CD14-positive monocyte (primary cell): ENCODE measurements at regions not wholly inside any gene's neighbourhood (a gene's known extent, or its start where the extent isn't known, plus 50 kb on each side); places are given as distances from the start of the nearest gene placed in this dataset.

Experiments
- DNase-seq, 3 donors: peaks; one replicate each; pipeline ENCODE4 v3.0.0-alpha.2; 2011 to 2022
- H2AFZ ChIP-seq: 2 replicates; pipeline ENCODE4 v1.6.0; 2012; ENCODE audit warnings: mild to moderate bottlenecking, low read depth, low read length, inconsistent platforms; ENCODE audit not compliant: insufficient read depth, poor library complexity, severe bottlenecking
- H3K27ac ChIP-seq, 2 donors: 1 replicate in 1 of 2; 2 replicates in 1 of 2; pipeline ENCODE4 v1.5.1; 2012 to 2013; ENCODE audit warnings: low read length in 2 of 2, control low read depth in 1 of 2, inconsistent platforms in 1 of 2, low read depth in 1 of 2, mild to moderate bottlenecking in 1 of 2
- H3K27me3 ChIP-seq, 2 donors: one replicate each; pipeline versions ENCODE4 v1.6.0 to v1.6.1; 2011 to 2013; ENCODE audit warnings: low read length in 2 of 2; ENCODE audit not compliant: control insufficient read depth in 2 of 2, insufficient read depth in 2 of 2
- H3K36me3 ChIP-seq, 2 donors: replicated peaks in 1 of 2; 1 replicate in 1 of 2; 2 replicates in 1 of 2; pipeline versions ENCODE4 v1.5.1 to v1.6.1; 2012 to 2013; ENCODE audit warnings: low read length in 2 of 2, control low read depth in 1 of 2, inconsistent platforms in 1 of 2, mild to moderate bottlenecking in 1 of 2; ENCODE audit not compliant: insufficient read depth in 2 of 2, control insufficient read depth in 1 of 2
- H3K4me1 ChIP-seq, 2 donors: 1 replicate in 1 of 2; 2 replicates in 1 of 2; pipeline versions ENCODE4 v1.5.1 to v1.6.1; 2012 to 2013; ENCODE audit warnings: low read length in 2 of 2, control low read depth in 1 of 2, inconsistent platforms in 1 of 2, mild to moderate bottlenecking in 1 of 2, moderate library complexity in 1 of 2; ENCODE audit not compliant: insufficient read depth in 2 of 2, control insufficient read depth in 1 of 2
- H3K4me2 ChIP-seq: replicated peaks from 2 replicates; pipeline ENCODE3; 2012; ENCODE audit warnings: low read length, moderate library complexity, mild to moderate bottlenecking; ENCODE audit not compliant: poor library complexity, severe bottlenecking; ENCODE audit errors: extremely low read depth
- H3K4me3 ChIP-seq, 3 experiments: fragments of 200-600 bp in 1 of 3; sonication (generic) in 1 of 3; replicated peaks in 1 of 3; 1 replicate in 2 of 3; 2 replicates in 1 of 3; pipeline ENCODE4 v1.5.1; 2011 to 2013; ENCODE audit warnings: low read length in 3 of 3, mild to moderate bottlenecking in 3 of 3, control low read depth in 2 of 3, low read depth in 2 of 3, inconsistent platforms in 1 of 3, moderate library complexity in 1 of 3
- H3K79me2 ChIP-seq: 2 replicates; pipeline ENCODE4 v1.6.0; 2012; ENCODE audit warnings: mild to moderate bottlenecking, control low read depth, inconsistent platforms, low read length, moderate library complexity; ENCODE audit not compliant: insufficient read depth
- H3K9ac ChIP-seq: 2 replicates; pipeline ENCODE4 v1.6.0; 2017; ENCODE audit warnings: low read length, mild to moderate bottlenecking; ENCODE audit not compliant: insufficient read depth, poor library complexity, severe bottlenecking
- H3K9me3 ChIP-seq, 2 donors: replicated peaks in 1 of 2; 1 replicate in 1 of 2; 2 replicates in 1 of 2; pipeline versions ENCODE4 v1.5.1 to v1.6.1; 2012 to 2013; ENCODE audit warnings: low read length in 2 of 2, control low read depth in 1 of 2; ENCODE audit not compliant: control insufficient read depth in 1 of 2, insufficient read depth in 1 of 2
- H4K20me1 ChIP-seq: 2 replicates; pipeline ENCODE4 v1.6.0; 2012; ENCODE audit warnings: mild to moderate bottlenecking, low read length, control low read depth, moderate library complexity; ENCODE audit not compliant: insufficient read depth
- H3K27ac Mint-ChIP-seq, 7 donors: one replicate each; pipeline ENCODE4 v1.8.0; 2020; ENCODE audit warnings: mild to moderate bottlenecking in 7 of 7, mixed read lengths in 7 of 7, moderate library complexity in 6 of 7, inconsistent platforms in 2 of 7
- H3K27me3 Mint-ChIP-seq, 3 donors: one replicate each; pipeline ENCODE4 v1.8.0; 2021 to 2022; ENCODE audit warnings: low read depth in 3 of 3, mild to moderate bottlenecking in 3 of 3, mixed read lengths in 3 of 3, moderate library complexity in 3 of 3, inconsistent platforms in 1 of 3
- H3K36me3 Mint-ChIP-seq, 2 donors: one replicate each; pipeline ENCODE4 v1.8.0; 2020; ENCODE audit warnings: mixed read lengths in 2 of 2, inconsistent platforms in 1 of 2, mild to moderate bottlenecking in 1 of 2
- H3K4me1 Mint-ChIP-seq: one replicate; pipeline ENCODE4 v1.8.0; 2020; ENCODE audit warnings: mild to moderate bottlenecking, mixed read lengths
- H3K4me3 Mint-ChIP-seq, 2 donors: one replicate each; pipeline ENCODE4 v1.8.0; 2020; ENCODE audit warnings: mild to moderate bottlenecking in 2 of 2, mixed read lengths in 2 of 2, moderate library complexity in 1 of 2
- H3K9me3 Mint-ChIP-seq, 7 donors: one replicate each; pipeline ENCODE4 v1.8.0; 2020 to 2022; ENCODE audit warnings: mixed read lengths in 7 of 7, mild to moderate bottlenecking in 6 of 7, moderate library complexity in 6 of 7, inconsistent platforms in 2 of 7
- WGBS: methylation state at CpG from one replicate; pipeline ENCODE4 v1.1.5; 2013; ENCODE audit warnings: missing lambda C conversion rate; ENCODE audit not compliant: insufficient coverage; 5-methylcytosine and 5-hydroxymethylcytosine counted together
- intact Hi-C, 2 donors: fragments of 100-400 bp; cut with micrococcal nuclease; formaldehyde crosslinking; loops; one replicate each; pipeline versions ENCODE4 v1.15.0 to v1.15.1; 2023
- TF ChIP-seq, protein P1 (sequence below): fragments of 200-600 bp; IDR thresholded peaks from one replicate; pipeline ENCODE4 v1.8.0; 2022; ENCODE audit warnings: antibody characterized with exemption, mild to moderate bottlenecking

DNA sequence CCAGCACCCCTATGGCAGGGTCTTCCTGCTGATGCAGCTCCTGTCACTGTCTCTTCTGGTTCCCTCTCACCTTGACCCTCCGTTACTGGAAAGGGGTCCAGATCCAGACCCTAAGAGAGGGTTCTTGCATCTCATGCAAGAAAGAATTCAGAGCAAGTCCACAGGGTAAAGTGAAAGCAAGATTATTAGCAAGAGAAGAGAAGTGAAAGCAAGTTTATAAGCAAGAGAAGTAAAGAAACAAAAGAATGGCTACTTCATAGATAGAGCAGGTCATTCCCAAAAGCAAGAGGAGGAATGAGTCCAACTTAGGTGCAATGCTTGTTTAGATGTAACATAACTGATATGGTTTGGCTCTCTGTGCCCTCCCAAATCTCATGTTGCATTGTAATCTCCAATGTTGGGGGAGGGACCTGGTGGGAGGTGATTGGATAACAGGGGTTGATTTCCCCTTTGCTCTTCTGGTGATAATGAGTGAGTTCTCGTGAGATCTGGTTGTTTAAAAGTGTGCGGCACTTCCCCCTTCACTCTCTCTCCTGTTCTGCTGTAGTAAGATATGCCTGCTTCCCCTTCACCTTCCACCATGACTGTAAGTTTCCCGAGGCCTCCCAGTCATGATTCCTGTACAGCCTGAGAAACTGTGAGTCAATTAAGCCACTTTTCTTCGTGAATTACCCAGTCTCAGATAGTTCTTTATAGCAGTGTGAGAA is 183.3 kb downstream of the MED10 start:
- Histone ChIP-seq H3K9ac (no peak overlapping the region), H3K4me3 (no peak overlapping the region), H4K20me1 (no peaks in the 10 kb centered on the region), H3K79me2 (no peaks in the 10 kb centered on the region), H3K4me1 (no peaks in the 10 kb centered on the region), H2AFZ (no peak overlapping the region), H3K4me2 (no peak overlapping the region), H3K27me3 (no peaks in the 10 kb centered on the region), H3K27ac (no peak overlapping the region), H3K36me3 (no peaks in the 10 kb centered on the region), H3K9me3 (peaks cover 0 to 3% of the 10 kb centered on the region in 2 donors)
- Mint-ChIP-seq H3K4me3 (no peak overlapping the region), H3K27ac (no peak overlapping the region), H3K27me3 (no peaks in the 10 kb centered on the region), H3K9me3 (peaks cover 0 to 13% (median 4%) of the 10 kb centered on the region in 7 donors), H3K36me3 (no peaks in the 10 kb centered on the region), H3K4me1 (no peaks in the 10 kb centered on the region)
- intact Hi-C loops: no loop called here
- 80% methylated on average over 1 of the region's 5 CpGs for WGBS
- TF ChIP-seq, protein P1, sequence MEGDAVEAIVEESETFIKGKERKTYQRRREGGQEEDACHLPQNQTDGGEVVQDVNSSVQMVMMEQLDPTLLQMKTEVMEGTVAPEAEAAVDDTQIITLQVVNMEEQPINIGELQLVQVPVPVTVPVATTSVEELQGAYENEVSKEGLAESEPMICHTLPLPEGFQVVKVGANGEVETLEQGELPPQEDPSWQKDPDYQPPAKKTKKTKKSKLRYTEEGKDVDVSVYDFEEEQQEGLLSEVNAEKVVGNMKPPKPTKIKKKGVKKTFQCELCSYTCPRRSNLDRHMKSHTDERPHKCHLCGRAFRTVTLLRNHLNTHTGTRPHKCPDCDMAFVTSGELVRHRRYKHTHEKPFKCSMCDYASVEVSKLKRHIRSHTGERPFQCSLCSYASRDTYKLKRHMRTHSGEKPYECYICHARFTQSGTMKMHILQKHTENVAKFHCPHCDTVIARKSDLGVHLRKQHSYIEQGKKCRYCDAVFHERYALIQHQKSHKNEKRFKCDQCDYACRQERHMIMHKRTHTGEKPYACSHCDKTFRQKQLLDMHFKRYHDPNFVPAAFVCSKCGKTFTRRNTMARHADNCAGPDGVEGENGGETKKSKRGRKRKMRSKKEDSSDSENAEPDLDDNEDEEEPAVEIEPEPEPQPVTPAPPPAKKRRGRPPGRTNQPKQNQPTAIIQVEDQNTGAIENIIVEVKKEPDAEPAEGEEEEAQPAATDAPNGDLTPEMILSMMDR: no peak
- DNase-seq: no peak

DNA sequence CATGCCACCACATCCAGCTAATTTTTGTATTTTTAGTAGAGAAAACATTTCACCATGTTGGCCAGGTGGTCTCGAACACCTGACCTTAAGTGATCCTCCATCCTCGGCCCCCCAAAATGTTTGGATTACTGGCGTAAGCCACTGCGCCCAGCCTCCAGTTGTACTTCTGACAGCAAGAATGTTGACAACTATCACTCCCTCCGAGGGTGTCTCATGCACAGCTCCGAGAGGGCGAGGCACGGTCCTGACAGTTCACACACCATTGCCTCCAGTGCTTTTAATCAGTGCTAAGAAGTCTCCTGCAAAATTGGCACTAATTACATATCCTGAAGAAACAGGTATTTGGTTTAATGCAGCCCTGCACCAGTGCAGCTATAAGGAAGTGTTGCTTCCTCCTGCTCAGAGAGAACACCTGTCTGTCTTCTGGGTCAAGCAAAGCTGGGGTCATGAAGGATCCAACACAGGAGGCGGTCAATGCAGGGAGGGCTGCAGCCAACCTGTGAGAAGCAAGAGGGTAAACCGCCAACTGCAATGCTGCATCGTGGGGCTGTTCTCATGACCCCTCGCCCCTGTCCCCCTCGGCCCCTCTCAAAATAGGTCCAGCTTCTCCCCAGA is 184.0 kb downstream of the MED10 start:
- Histone ChIP-seq H3K9ac (no peak overlapping the region), H3K27ac (no peak overlapping the region), H3K4me3 (no peak overlapping the region), H3K4me1 (no peaks in the 10 kb centered on the region), H4K20me1 (no peaks in the 10 kb centered on the region), H3K9me3 (peaks cover 0 to 3% of the 10 kb centered on the region in 2 donors), H3K4me2 (no peak overlapping the region), H2AFZ (no peak overlapping the region), H3K27me3 (no peaks in the 10 kb centered on the region), H3K79me2 (no peaks in the 10 kb centered on the region), H3K36me3 (no peaks in the 10 kb centered on the region)
- no peaks in the 10 kb centered on the region for H3K36me3 Mint-ChIP-seq
- peaks cover 0 to 12% (median 2%) of the 10 kb centered on the region in 7 donors for H3K9me3 Mint-ChIP-seq
- DNase-seq: no peak
- H3K27me3 Mint-ChIP-seq: no peaks in the 10 kb centered on the region
- H3K4me1 Mint-ChIP-seq: no peaks in the 10 kb centered on the region
- no peak overlapping the region for H3K4me3 Mint-ChIP-seq
- H3K27ac Mint-ChIP-seq: no peak overlapping the region
- intact Hi-C loops: no loop called here
- TF ChIP-seq, protein P1: no peak
- WGBS: 95% methylated on average over 10 of the region's 13 CpGs
